Endodermal cell (in vitro differentiated cells): ENCODE measurements at regions not wholly inside any gene's neighbourhood (a gene's known extent, or its start where the extent isn't known, plus 50 kb on each side); places are given as distances from the start of the nearest gene placed in this dataset.

Experiments
- DNase-seq: peaks from one replicate; pipeline ENCODE4 v3.0.0-alpha.2; 2017
- H3K27ac ChIP-seq: 2 replicates; pipeline ENCODE4 v1.5.1; 2013; ENCODE audit warnings: mild to moderate bottlenecking, low read depth, low read length, moderate library complexity
- H3K27me3 ChIP-seq: 2 replicates; pipeline ENCODE4 v1.6.1; 2013; ENCODE audit warnings: mild to moderate bottlenecking, low read length, moderate library complexity; ENCODE audit not compliant: insufficient read depth, control insufficient read depth, poor library complexity, severe bottlenecking
- H3K36me3 ChIP-seq: 2 replicates; pipeline ENCODE4 v1.7.0; 2013; ENCODE audit warnings: mild to moderate bottlenecking, low read length, moderate library complexity; ENCODE audit not compliant: control insufficient read depth, insufficient read depth
- H3K4me1 ChIP-seq: one replicate; pipeline ENCODE4 v1.7.0; 2013; ENCODE audit warnings: low read length; ENCODE audit not compliant: control insufficient read depth, insufficient read depth
- H3K4me3 ChIP-seq: 2 replicates; pipeline ENCODE4 v1.5.1; 2013; ENCODE audit warnings: mild to moderate bottlenecking, low read length, moderate library complexity
- H3K9ac ChIP-seq: 2 replicates; pipeline ENCODE4 v1.6.1; 2013; ENCODE audit warnings: mild to moderate bottlenecking, low read length, moderate library complexity; ENCODE audit not compliant: poor library complexity, severe bottlenecking; ENCODE audit errors: extremely low read depth
- H3K9me3 ChIP-seq: 2 replicates; pipeline ENCODE4 v1.6.1; 2013; ENCODE audit warnings: mild to moderate bottlenecking, low read length, moderate library complexity; ENCODE audit not compliant: control insufficient read depth
- H3K27ac Mint-ChIP-seq: 2 replicates; pipeline ENCODE4 v1.8.0; 2020; ENCODE audit warnings: mixed read lengths
- H3K27me3 Mint-ChIP-seq: 2 replicates; pipeline ENCODE4 v1.8.0; 2021; ENCODE audit warnings: mild to moderate bottlenecking, mixed read lengths; ENCODE audit not compliant: insufficient read depth
- H3K36me3 Mint-ChIP-seq: 2 replicates; pipeline ENCODE4 v1.8.0; 2020; ENCODE audit warnings: low read depth, mixed read lengths
- H3K4me1 Mint-ChIP-seq: 2 replicates; pipeline ENCODE4 v1.8.0; 2020; ENCODE audit warnings: mixed read lengths
- H3K4me3 Mint-ChIP-seq: 2 replicates; pipeline ENCODE4 v1.8.0; 2020; ENCODE audit warnings: mild to moderate bottlenecking, moderate library complexity, mixed read lengths
- H3K9me3 Mint-ChIP-seq: 2 replicates; pipeline ENCODE4 v1.8.0; 2020; ENCODE audit warnings: mild to moderate bottlenecking, mixed read lengths
- WGBS, 2 experiments: methylation state at CpG; one replicate each; pipeline versions ENCODE4 v1.1.5 to v1.1.7; 2013; ENCODE audit warnings: missing lambda C conversion rate in 2 of 2, mixed read lengths in 1 of 2; ENCODE audit not compliant: insufficient coverage in 1 of 2, insufficient read length in 1 of 2; 5-methylcytosine and 5-hydroxymethylcytosine counted together
- TF ChIP-seq, protein P1 (sequence below): fragments of 200-600 bp; sonication (generic); conservative IDR thresholded peaks from 2 replicates; pipeline ENCODE4 v1.5.0; 2021; ENCODE audit warnings: antibody characterized with exemption, mild to moderate bottlenecking

DNA sequence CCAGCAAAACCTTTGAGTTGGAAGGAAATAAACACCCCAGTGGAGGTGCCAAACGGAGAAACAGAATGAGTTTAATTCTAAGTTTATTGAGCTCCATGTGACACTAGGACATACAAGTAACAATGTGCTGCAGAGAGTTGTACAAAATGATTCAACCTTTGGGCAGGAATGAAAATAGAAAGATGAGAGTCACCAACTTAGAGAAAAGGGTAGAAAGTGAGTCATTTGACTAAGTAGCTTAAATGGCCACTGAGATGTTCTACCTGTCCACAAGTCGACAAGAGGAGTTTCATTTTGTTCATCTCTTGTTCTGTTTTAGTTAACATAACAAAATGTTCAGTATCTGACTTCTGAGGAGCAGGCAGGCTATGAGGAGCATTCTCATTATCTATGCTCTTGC is 284.7 kb downstream of the NR2F1-AS1 start:
- Mint-ChIP-seq H3K27me3 (no peaks in the 10 kb centered on the region), H3K36me3 (no peaks in the 10 kb centered on the region), H3K4me1 (peaks cover 21% of the 10 kb centered on the region), H3K9me3 (no peaks in the 10 kb centered on the region), H3K4me3 (no peak overlapping the region), H3K27ac (no peak overlapping the region)
- Histone ChIP-seq H3K4me1 (peaks cover 6% of the 10 kb centered on the region), H3K36me3 (no peaks in the 10 kb centered on the region), H3K9ac (no peak overlapping the region), H3K27me3 (no peaks in the 10 kb centered on the region), H3K9me3 (no peaks in the 10 kb centered on the region), H3K27ac (no peak overlapping the region), H3K4me3 (no peak overlapping the region)
- no peak for DNase-seq
- 95 to 100% methylated on average over 2 of the region's 2 CpGs for WGBS, 2 experiments
- TF ChIP-seq, protein P1, sequence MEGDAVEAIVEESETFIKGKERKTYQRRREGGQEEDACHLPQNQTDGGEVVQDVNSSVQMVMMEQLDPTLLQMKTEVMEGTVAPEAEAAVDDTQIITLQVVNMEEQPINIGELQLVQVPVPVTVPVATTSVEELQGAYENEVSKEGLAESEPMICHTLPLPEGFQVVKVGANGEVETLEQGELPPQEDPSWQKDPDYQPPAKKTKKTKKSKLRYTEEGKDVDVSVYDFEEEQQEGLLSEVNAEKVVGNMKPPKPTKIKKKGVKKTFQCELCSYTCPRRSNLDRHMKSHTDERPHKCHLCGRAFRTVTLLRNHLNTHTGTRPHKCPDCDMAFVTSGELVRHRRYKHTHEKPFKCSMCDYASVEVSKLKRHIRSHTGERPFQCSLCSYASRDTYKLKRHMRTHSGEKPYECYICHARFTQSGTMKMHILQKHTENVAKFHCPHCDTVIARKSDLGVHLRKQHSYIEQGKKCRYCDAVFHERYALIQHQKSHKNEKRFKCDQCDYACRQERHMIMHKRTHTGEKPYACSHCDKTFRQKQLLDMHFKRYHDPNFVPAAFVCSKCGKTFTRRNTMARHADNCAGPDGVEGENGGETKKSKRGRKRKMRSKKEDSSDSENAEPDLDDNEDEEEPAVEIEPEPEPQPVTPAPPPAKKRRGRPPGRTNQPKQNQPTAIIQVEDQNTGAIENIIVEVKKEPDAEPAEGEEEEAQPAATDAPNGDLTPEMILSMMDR: no peak

DNA sequence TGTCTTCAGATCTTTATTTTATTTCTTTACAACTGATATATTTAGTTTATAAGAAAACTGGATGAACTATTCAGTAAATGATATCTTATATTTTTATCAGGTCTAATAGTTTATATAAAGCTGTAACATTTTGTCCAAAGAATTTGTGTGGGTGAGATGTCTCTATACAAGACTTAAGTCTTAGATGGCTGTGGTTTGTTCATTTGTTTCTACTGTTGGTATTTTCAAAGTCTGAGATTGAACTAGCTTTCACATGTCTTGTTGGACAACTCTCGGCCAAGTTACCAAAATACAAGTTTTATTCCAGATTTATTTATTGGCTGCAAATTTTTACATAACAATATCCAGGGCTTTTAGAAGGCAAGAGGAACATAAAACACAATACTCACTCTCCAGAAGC is 286.0 kb downstream of the NR2F1-AS1 start:
- Mint-ChIP-seq H3K36me3 (no peaks in the 10 kb centered on the region), H3K4me3 (no peak overlapping the region), H3K9me3 (no peaks in the 10 kb centered on the region), H3K27me3 (no peaks in the 10 kb centered on the region), H3K27ac (no peak overlapping the region), H3K4me1 (peaks cover 10% of the 10 kb centered on the region)
- peaks cover 6% of the 10 kb centered on the region for H3K4me1 ChIP-seq
- no peak overlapping the region for H3K9ac ChIP-seq
- H3K9me3 ChIP-seq: no peaks in the 10 kb centered on the region
- DNase-seq: no peak
- TF ChIP-seq, protein P1: no peak
- H3K36me3 ChIP-seq: no peaks in the 10 kb centered on the region
- 100% methylated on average over 1 of the region's 1 CpG; no CpG with 5 or more reads in 1 of the 2 experiments for WGBS, 2 experiments
- no peak overlapping the region for H3K27ac ChIP-seq
- H3K4me3 ChIP-seq: no peak overlapping the region
- no peaks in the 10 kb centered on the region for H3K27me3 ChIP-seq

DNA sequence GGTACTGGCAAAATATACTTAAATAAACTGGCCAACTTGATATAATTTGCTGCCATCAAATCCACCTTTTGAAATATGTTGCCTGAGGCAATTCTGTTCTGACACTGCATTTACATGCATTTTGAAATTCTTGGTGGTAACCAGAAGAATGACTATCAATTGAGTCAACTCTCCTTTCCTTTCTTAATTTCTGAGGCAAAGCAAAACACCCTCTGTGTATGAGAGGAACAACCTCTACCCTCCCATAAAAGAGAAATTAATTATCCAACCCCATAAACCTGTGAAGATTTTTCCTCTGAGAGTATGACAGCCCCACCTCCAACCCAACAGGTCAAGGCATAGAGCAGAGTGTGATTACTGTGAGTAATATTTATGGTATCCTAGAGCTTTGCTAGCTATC is 286.8 kb downstream of the NR2F1-AS1 start:
- Mint-ChIP-seq H3K4me3 (no peak overlapping the region), H3K27ac (no peak overlapping the region), H3K4me1 (peaks cover 4% of the 10 kb centered on the region), H3K27me3 (no peaks in the 10 kb centered on the region), H3K9me3 (no peaks in the 10 kb centered on the region), H3K36me3 (no peaks in the 10 kb centered on the region)
- Histone ChIP-seq H3K36me3 (no peaks in the 10 kb centered on the region), H3K9ac (no peak overlapping the region), H3K9me3 (no peaks in the 10 kb centered on the region), H3K27ac (no peak overlapping the region), H3K4me1 (peaks cover under 1% of the 10 kb centered on the region), H3K4me3 (no peak overlapping the region), H3K27me3 (no peaks in the 10 kb centered on the region)
- no peak for DNase-seq
- TF ChIP-seq, protein P1: no peak
